Keratinocyte (primary cell): ENCODE measurements at regions not wholly inside any gene's neighbourhood (a gene's known extent, or its start where the extent isn't known, plus 50 kb on each side); places are given as distances from the start of the nearest gene placed in this dataset.

Source experiments
- CTCF ChIP-seq, 3 experiments: IDR thresholded peaks in 1 of 3; conservative IDR thresholded peaks in 1 of 3; optimal IDR thresholded peaks in 1 of 3; 2 replicates in 2 of 3; 3 replicates in 1 of 3; pipeline versions ENCODE3 to v1.5.1; 2011; ENCODE audit warnings: low read length in 3 of 3, mild to moderate bottlenecking in 3 of 3, moderate library complexity in 2 of 3, control low read depth in 1 of 3, inconsistent platforms in 1 of 3; ENCODE audit not compliant: insufficient read depth in 2 of 3; ENCODE audit errors: extremely low read depth in 1 of 3
- EZH2 ChIP-seq: IDR thresholded peaks from one replicate; pipeline ENCODE4 v1.6.1; 2012; ENCODE audit warnings: inconsistent platforms, mild to moderate bottlenecking, low read length, moderate library complexity

- TF ChIP-seq CTCF (optimal IDR thresholded peaks at IDR 0.05 in 1 of 3, IDR thresholded peaks at IDR 0.05 in 1 of 3, conservative IDR thresholded peaks at IDR 0.05 in 1 of 3; ENCODE audit: extremely low read depth in 1 of 3, insufficient read depth in 2 of 3, low read length in 3 of 3) (no peak), EZH2 (no peak)
Measured at GRCh38 chr14:71604231-71604630, 328.0 kb upstream of the RGS6 start.
